ENCODE measurements at regions not wholly inside any gene's neighbourhood (a gene's known extent, or its start where the extent isn't known, plus 50 kb on each side); places are given as distances from the start of the nearest gene placed in this dataset.

DNA sequence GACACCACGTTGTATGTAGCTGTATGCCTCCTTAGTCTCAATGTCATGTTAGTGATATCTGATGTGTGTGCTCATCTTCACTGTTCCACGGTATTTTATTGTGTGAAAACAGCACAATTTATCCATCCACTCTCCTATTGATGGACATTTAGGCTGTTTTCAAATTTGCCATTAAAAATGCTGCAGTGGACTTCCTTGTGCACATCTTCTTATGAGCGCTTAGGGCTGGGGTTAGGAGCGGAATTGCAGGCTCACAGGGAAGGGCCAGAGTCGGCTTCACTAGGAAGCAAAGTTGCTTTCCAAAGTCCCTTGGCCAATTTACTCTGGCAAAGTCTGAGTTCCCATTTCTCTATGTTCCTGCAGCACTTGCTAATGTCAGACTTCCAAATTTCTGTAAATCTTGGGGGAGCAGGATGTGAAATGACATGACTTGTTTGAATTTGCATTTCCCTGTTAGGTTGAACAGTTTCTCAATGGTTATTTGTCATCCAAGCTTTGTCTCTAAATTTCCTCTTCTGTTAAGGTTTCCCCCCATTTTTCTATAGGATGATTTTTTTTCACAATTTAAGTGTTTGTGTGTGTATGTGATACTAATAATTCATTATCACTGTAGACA is 75.4 kb downstream of the MYEOV start:
- DNase-seq (ENCODE audit: low read depth), result no peak
- TF ChIP-seq, protein P1, sequence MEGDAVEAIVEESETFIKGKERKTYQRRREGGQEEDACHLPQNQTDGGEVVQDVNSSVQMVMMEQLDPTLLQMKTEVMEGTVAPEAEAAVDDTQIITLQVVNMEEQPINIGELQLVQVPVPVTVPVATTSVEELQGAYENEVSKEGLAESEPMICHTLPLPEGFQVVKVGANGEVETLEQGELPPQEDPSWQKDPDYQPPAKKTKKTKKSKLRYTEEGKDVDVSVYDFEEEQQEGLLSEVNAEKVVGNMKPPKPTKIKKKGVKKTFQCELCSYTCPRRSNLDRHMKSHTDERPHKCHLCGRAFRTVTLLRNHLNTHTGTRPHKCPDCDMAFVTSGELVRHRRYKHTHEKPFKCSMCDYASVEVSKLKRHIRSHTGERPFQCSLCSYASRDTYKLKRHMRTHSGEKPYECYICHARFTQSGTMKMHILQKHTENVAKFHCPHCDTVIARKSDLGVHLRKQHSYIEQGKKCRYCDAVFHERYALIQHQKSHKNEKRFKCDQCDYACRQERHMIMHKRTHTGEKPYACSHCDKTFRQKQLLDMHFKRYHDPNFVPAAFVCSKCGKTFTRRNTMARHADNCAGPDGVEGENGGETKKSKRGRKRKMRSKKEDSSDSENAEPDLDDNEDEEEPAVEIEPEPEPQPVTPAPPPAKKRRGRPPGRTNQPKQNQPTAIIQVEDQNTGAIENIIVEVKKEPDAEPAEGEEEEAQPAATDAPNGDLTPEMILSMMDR (IDR thresholded peaks at IDR 0.05; ENCODE audit: insufficient read depth, low read length), result no peak

DNA sequence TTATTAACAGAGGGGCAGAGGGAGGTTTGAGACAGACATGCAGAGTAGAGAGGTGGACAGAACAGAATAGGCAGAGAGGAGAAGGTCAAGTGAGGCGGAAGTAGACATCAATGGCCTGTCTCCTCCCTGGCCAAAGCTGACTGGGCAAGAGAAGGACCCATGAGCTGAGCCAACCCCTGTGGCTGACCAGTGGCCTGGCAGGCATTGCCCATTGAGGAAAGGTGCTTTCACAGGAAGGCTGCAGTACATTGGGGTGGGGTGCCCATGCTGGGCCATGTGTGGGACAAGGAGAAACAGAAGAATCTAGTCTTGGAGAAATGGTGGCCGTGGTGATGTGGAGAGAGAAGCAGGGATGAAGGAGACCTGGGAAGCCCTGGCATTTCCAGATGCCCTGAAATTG is 76.0 kb downstream of the MYEOV start:
- H3K4me3 ChIP-seq (ENCODE audit: low read depth, low read length), result no peak overlapping the region
- no peak for DNase-seq (ENCODE audit: low read depth)
- TF ChIP-seq, protein P1 (IDR thresholded peaks at IDR 0.05; ENCODE audit: insufficient read depth, low read length), result no peak

More for the DNA sequence above, 75.4 kb downstream of the MYEOV start:
- no peak overlapping the region for H3K4me3 ChIP-seq (ENCODE audit: low read depth, low read length)

DNA sequence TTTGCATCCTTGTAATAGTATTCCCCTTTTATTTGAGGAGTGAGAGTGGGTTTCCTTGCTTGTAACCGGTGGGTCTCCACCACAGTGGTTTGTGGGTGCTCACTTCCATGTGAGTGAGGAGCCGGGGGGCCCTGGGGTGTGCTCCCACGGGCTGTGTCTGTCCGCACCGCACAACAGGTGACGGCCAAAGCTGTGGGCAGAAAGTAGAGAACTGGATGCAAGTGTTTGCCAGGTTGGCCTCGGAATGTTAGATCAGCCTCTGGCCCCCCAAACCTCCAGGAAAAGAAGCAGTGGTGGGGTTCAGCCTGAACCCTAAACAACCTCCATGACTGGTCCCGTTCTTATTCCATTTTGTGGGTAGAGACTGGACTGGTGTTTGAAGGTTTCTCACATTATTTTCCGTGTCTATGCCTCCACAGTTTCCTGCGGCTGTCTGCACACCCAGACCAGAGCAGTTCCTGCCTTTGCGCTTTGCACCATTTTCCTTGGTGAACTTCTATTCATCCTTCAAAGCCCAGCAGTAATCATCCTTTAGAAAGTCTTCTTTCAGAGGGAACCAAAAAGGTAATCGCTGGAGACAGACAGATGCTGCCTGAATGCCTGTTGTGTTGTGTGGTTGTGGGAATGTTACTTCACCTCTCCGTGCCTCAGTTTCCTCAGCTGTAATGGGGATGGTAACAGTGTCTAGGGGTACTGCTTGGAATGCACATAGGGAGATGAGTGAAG is 77.2 kb downstream of the MYEOV start:
- no peak for DNase-seq (ENCODE audit: low read depth)
- TF ChIP-seq, protein P1 (IDR thresholded peaks at IDR 0.05; ENCODE audit: insufficient read depth, low read length), result no peak
- no peak overlapping the region for H3K4me3 ChIP-seq (ENCODE audit: low read depth, low read length)

DNA sequence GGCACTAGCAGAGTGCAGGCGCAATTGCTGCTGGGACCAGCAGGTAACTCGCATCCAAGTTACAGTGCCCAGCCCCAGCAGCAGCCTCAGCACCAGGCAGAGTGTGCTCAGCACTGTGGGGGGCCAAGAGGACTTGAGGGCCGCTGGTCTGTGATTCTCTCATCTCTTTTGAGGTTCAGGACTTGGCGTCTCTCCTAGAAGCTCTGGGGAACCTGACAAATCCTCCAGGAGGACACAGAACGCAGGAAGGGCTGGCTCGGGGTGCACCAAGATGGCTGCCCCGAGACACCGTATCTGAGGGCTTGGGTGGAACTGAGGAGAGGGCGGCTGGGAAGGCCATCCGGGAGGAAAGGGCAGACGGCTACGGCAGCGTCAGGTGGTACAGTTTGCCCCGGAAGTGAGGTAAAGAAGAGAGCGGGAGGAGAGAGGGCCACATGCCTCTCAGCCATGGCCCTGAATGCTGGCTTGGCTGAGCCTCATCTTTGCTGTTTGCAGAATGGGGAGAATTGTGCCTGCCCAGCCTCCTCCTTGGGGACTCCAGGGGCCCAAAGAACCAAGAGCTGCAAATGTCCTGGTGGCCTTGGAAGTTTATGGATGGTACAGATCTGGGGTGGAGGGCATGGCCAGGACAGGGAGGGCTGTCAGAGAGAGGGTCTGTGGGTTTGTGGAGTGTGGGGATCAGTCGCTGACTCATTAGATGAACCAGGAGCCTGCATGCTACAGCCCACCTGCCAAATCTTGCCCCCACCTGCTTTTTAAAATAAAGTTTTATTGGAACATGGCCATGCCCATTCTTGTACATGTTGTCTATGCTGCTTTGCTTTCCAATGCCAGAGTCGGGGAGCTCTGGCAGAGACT is 78.0 kb downstream of the MYEOV start:
- DNase-seq (ENCODE audit: low read depth), result no peak
- H3K4me3 ChIP-seq (ENCODE audit: low read depth, low read length), result no peak overlapping the region
- TF ChIP-seq, protein P1 (IDR thresholded peaks at IDR 0.05; ENCODE audit: insufficient read depth, low read length), result no peak

DNA sequence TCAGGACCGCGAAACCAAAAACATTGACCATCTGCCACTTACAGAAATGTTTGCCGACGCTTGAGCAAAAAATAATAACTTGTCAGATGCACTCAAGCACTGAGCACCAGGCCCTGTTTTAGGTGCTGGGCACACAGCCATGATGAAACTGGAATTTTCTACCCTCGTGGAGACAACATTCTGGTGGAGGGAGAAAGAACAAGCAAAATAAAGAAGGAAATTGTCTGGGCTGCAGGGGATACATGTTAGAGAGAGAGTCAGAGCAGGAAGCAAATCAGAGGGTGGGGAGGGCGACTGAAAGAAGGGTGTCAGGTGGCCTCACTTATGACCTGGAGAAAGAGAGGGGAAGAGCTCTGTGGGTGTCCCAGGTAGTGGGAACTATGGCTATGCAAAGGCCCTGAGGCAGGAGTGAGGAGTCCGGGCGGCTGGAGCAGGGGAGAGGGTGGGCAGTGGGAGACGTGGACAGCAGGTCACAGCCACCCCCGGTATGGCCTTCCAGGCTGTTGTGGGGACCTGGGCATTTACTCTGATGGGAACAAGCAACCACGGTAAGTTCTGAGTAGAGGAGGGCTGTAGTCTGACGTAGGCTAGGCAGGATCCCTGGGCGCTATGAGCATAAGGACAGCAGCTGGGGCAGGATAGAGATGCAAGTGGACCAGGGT is 78.8 kb downstream of the MYEOV start:
- DNase-seq (ENCODE audit: low read depth), result no peak
- TF ChIP-seq, protein P1 (IDR thresholded peaks at IDR 0.05; ENCODE audit: insufficient read depth, low read length), result no peak
- H3K4me3 ChIP-seq (ENCODE audit: low read depth, low read length), result no peak overlapping the region

DNA sequence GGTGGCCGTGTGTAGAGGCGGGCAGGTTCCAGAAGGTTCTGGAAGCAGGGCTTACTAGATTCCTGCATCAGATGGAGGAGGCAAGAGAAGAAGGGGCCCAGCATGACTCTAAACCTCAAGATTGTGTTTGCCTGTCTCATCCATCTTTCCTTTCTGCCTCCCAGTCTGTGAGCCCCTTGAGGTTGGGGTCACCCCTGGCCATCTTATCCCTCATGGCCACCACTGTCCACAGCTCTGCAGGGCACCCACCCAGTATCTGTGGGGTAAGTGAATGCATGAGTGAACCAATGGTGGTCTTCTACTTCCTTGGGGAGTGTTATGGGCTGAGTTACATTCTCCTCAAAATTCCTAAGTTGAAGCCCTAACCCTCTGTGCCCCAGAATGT is 79.3 kb downstream of the MYEOV start:
- TF ChIP-seq, protein P1 (IDR thresholded peaks at IDR 0.05; ENCODE audit: insufficient read depth, low read length), result no peak
- no peak overlapping the region for H3K4me3 ChIP-seq (ENCODE audit: low read depth, low read length)
- no peak for DNase-seq (ENCODE audit: low read depth)
